GM12874 (cell line): ENCODE measurements at regions not wholly inside any gene's neighbourhood (a gene's known extent, or its start where the extent isn't known, plus 50 kb on each side); places are given as distances from the start of the nearest gene placed in this dataset.

Experiments
- CTCF ChIP-seq: IDR thresholded peaks from 2 replicates; pipeline ENCODE4 v1.5.1; 2011; ENCODE audit warnings: low read depth, mild to moderate bottlenecking, control low read depth, low read length, moderate library complexity; ENCODE audit not compliant: insufficient read depth

- no peak for TF ChIP-seq CTCF
These were observed 197.6 kb downstream of the BCOR start for GRCh38 chrX:39899856-39900776.

GRCh38 chrX:39900777-39901170, 197.0 kb downstream of the BCOR start:
- TF ChIP-seq CTCF = no peak

GRCh38 chrX:39903343-39903742, 194.4 kb downstream of the BCOR start:
- TF ChIP-seq CTCF = no peak

GRCh38 chrX:39903937-39904336, 193.8 kb downstream of the BCOR start:
- no peak for TF ChIP-seq CTCF

- no peak for TF ChIP-seq CTCF
These were observed 192.8 kb downstream of the BCOR start for GRCh38 chrX:39904816-39905537.

GRCh38 chrX:39905538-39905891, 192.2 kb downstream of the BCOR start:
- TF ChIP-seq CTCF = no peak

- TF ChIP-seq CTCF = no peak
These were observed 191.8 kb downstream of the BCOR start for GRCh38 chrX:39905946-39906345.
